ENCODE measurements at regions not wholly inside any gene's neighbourhood (a gene's known extent, or its start where the extent isn't known, plus 50 kb on each side); places are given as distances from the start of the nearest gene placed in this dataset.
"Not testable (repeated sequence)": the region's sequence is repeated elsewhere in the genome, so short reads cannot be mapped to it uniquely, and the experiment has no call there.

DNA sequence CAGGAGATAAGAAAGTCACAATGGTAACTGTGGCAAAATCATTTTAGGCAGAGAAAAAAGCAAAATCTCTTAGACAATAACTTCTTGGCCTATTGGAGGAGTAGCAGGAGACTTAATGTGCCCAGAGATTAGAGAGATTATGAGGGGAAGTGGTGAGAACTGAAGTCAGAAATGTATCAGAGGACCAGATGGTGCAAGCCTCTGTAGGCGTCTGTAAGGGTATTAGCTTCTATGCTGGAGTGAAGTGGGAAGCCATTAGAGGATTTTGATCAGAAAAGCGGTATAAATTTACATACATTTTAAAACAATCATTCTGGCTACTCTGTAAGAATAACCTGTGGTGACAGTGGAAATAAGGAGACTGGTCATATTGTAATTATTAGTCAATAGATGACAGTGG lies 236.7 kb downstream of the FAT4 start:
- Histone ChIP-seq H3K9ac (ENCODE audit: low read depth in 1 of 2, low read length in 2 of 2) (no peak overlapping the region), H3K4me3 (ENCODE audit: low read length in 2 of 2) (no peak overlapping the region), H3K4me1 (ENCODE audit: control insufficient read depth in 2 of 2, insufficient read depth in 2 of 2, low read length in 2 of 2) (no peaks in the 10 kb centered on the region), H3K27me3 (ENCODE audit: control insufficient read depth in 2 of 2, insufficient read depth in 2 of 2, low read length in 2 of 2) (no peaks in the 10 kb centered on the region), H3K36me3 (ENCODE audit: control insufficient read depth in 2 of 2, insufficient read depth in 2 of 2, low read length in 2 of 2) (no peaks in the 10 kb centered on the region), H3K9me3 (ENCODE audit: control insufficient read depth in 2 of 2, low read length in 2 of 2) (no peaks in the 10 kb centered on the region), H3K27ac (ENCODE audit: low read depth in 2 of 2, low read length in 2 of 2) (no peak overlapping the region)

DNA sequence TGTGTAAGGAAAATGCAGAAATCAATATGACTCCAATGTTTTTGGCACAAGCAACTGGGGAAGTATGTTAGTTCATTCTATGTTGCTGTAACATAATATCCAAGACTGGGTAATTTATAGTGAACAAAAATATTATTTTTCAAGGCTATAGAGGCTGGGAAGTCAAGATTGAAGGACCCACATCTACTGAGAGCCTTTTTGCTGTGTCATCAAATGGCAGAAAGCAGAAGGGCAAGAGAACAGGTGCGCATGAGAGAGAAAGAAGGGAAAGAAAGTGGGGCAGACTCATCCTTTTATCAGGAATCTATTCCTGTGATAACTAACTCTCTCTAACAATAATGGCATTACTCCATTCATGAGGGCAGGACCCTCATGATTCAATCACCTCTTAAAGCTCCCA lies 237.2 kb downstream of the FAT4 start:
- Histone ChIP-seq H3K27ac (ENCODE audit: low read depth in 2 of 2, low read length in 2 of 2) (no peak overlapping the region), H3K27me3 (ENCODE audit: control insufficient read depth in 2 of 2, insufficient read depth in 2 of 2, low read length in 2 of 2) (no peaks in the 10 kb centered on the region), H3K4me1 (ENCODE audit: control insufficient read depth in 2 of 2, insufficient read depth in 2 of 2, low read length in 2 of 2) (no peaks in the 10 kb centered on the region), H3K36me3 (ENCODE audit: control insufficient read depth in 2 of 2, insufficient read depth in 2 of 2, low read length in 2 of 2) (no peaks in the 10 kb centered on the region), H3K4me3 (ENCODE audit: low read length in 2 of 2) (no peak overlapping the region), H3K9me3 (ENCODE audit: control insufficient read depth in 2 of 2, low read length in 2 of 2) (no peaks in the 10 kb centered on the region), H3K9ac (ENCODE audit: low read depth in 1 of 2, low read length in 2 of 2) (no peak overlapping the region)

DNA sequence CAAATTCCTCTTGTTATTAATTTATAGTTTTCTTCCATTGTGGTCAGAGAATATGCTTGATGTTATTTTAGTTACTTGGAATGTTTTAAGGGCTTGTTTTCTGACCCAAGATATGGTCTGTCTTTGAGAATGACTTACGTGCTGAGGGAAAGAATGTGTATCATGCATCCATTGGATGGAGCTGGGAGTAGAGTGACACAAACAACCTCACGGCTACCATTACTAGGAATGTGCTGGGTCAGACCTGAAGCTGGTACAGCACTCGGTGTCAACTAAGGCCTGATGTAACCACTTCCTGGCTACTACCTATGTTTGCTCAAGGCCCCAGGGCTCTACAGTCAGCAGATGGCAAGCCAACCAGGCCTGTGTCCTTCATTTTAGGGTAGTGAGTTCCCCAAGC lies 257.8 kb downstream of the FAT4 start:
- Histone ChIP-seq H3K4me3 (ENCODE audit: low read length in 2 of 2) (no peak overlapping the region), H3K9me3 (ENCODE audit: control insufficient read depth in 2 of 2, low read length in 2 of 2) (no peaks in the 10 kb centered on the region), H3K36me3 (ENCODE audit: control insufficient read depth in 2 of 2, insufficient read depth in 2 of 2, low read length in 2 of 2) (no peaks in the 10 kb centered on the region), H3K9ac (ENCODE audit: low read depth in 1 of 2, low read length in 2 of 2) (no peak overlapping the region), H3K27ac (ENCODE audit: low read depth in 2 of 2, low read length in 2 of 2) (no peak overlapping the region), H3K27me3 (ENCODE audit: control insufficient read depth in 2 of 2, insufficient read depth in 2 of 2, low read length in 2 of 2) (no peaks in the 10 kb centered on the region), H3K4me1 (ENCODE audit: control insufficient read depth in 2 of 2, insufficient read depth in 2 of 2, low read length in 2 of 2) (no peaks in the 10 kb centered on the region)

DNA sequence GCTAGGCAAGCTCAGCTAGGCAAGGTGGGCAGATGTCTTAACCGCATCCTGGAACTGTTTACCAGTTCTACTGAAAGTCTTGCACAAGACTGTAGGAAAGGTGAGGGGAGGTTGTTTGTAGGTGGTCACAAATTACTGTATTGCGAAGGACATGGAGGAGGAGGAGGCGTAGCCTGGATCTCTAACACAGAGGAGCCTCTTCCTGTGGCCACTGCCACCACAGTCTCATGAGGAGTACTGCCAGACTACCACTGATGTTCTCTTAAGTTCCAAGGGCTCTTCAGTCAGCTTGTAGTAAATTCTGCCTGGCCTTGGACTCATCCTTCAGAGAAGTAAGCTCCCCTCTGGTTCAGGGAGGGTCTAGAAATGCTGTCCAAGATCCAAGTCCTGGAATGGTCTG lies 258.6 kb downstream of the FAT4 start:
- H3K4me3 ChIP-seq (ENCODE audit: low read length in 2 of 2), result no peak overlapping the region
- no peak overlapping the region for H3K27ac ChIP-seq (ENCODE audit: low read depth in 2 of 2, low read length in 2 of 2)
- no peaks in the 10 kb centered on the region for H3K9me3 ChIP-seq (ENCODE audit: control insufficient read depth in 2 of 2, low read length in 2 of 2)
- H3K9ac ChIP-seq (ENCODE audit: low read depth in 1 of 2, low read length in 2 of 2), result no peak overlapping the region
- no peaks in the 10 kb centered on the region for H3K27me3 ChIP-seq (ENCODE audit: control insufficient read depth in 2 of 2, insufficient read depth in 2 of 2, low read length in 2 of 2)
- H3K4me1 ChIP-seq (ENCODE audit: control insufficient read depth in 2 of 2, insufficient read depth in 2 of 2, low read length in 2 of 2), result no peaks in the 10 kb centered on the region
- H3K36me3 ChIP-seq (ENCODE audit: control insufficient read depth in 2 of 2, insufficient read depth in 2 of 2, low read length in 2 of 2), result no peaks in the 10 kb centered on the region

DNA sequence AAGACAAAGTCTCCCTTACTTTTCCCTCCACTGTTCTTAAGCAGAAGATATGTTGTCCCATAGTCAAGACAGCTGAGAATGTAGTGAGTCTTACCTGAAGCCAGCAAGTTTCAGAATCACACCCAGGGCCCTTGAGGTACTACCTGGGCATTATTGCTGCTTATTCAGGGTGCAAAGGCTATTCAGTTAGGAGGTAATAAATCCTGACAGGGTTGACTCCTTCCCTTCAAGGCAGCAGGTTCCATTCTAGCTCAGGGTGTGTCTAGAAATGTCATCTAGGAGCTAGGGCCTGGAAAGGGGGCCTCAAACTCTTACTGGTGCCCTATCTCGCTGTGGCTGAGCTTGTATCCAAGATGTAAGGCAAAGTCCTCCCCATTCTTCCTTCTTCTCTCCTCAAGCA lies 259.0 kb downstream of the FAT4 start:
- Histone ChIP-seq H3K4me1 (ENCODE audit: control insufficient read depth in 2 of 2, insufficient read depth in 2 of 2, low read length in 2 of 2) (no peaks in the 10 kb centered on the region), H3K36me3 (ENCODE audit: control insufficient read depth in 2 of 2, insufficient read depth in 2 of 2, low read length in 2 of 2) (no peaks in the 10 kb centered on the region), H3K27ac (ENCODE audit: low read depth in 2 of 2, low read length in 2 of 2) (no peak overlapping the region), H3K9ac (ENCODE audit: low read depth in 1 of 2, low read length in 2 of 2) (no peak overlapping the region), H3K4me3 (ENCODE audit: low read length in 2 of 2) (no peak overlapping the region), H3K27me3 (ENCODE audit: control insufficient read depth in 2 of 2, insufficient read depth in 2 of 2, low read length in 2 of 2) (no peaks in the 10 kb centered on the region), H3K9me3 (ENCODE audit: control insufficient read depth in 2 of 2, low read length in 2 of 2) (no peaks in the 10 kb centered on the region)

DNA sequence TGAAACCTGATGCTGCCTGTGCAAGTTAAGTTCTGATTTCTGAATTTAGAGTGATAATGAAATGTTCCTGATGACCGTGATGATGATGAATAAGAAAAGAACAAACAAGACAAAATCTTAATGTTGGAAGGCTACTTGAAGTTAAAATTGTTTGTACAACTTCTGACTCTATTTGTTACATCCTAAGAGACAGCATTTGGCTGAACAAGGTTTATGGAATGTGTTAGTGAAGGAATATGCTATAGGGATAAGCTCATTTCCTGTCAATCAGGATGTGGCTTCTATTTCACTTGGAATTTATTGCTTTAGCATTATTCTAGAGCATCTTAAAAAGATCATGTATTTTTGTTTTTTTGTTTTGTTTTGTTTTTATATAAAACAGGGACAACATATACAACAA lies 267.5 kb downstream of the FAT4 start:
- H3K27ac ChIP-seq (ENCODE audit: low read depth in 2 of 2, low read length in 2 of 2), result no peak overlapping the region
- H3K4me1 ChIP-seq (ENCODE audit: control insufficient read depth in 2 of 2, insufficient read depth in 2 of 2, low read length in 2 of 2), result no peaks in the 10 kb centered on the region
- H3K9ac ChIP-seq (ENCODE audit: low read depth in 1 of 2, low read length in 2 of 2), result no peak overlapping the region
- no peaks in the 10 kb centered on the region for H3K36me3 ChIP-seq (ENCODE audit: control insufficient read depth in 2 of 2, insufficient read depth in 2 of 2, low read length in 2 of 2)
- no peak overlapping the region for H3K4me3 ChIP-seq (ENCODE audit: low read length in 2 of 2)
- no peaks in the 10 kb centered on the region for H3K9me3 ChIP-seq (ENCODE audit: control insufficient read depth in 2 of 2, low read length in 2 of 2)
- no peaks in the 10 kb centered on the region for H3K27me3 ChIP-seq (ENCODE audit: control insufficient read depth in 2 of 2, insufficient read depth in 2 of 2, low read length in 2 of 2)

DNA sequence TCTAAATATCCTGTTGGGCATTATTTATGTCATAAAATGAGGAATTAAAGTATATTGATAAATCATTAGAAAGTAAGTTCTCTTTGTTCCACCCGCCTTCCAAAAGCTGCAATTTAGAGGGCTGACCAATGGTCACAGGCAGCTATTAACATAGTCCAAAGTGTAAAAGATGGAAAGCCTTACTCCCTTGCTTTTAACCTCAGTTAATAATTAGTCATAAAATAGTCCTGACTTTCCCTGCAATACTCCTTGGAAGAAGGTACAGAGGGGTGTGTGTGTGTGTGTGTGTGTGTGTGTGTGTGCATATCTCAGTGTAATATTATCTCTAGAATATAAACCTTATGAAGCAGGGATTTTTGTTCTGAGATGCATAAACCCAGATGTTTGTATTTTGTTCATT lies 275.4 kb downstream of the FAT4 start:
- no peaks in the 10 kb centered on the region for H3K4me1 ChIP-seq (ENCODE audit: control insufficient read depth in 2 of 2, insufficient read depth in 2 of 2, low read length in 2 of 2)
- H3K9ac ChIP-seq (ENCODE audit: low read depth in 1 of 2, low read length in 2 of 2), result no peak overlapping the region

DNA sequence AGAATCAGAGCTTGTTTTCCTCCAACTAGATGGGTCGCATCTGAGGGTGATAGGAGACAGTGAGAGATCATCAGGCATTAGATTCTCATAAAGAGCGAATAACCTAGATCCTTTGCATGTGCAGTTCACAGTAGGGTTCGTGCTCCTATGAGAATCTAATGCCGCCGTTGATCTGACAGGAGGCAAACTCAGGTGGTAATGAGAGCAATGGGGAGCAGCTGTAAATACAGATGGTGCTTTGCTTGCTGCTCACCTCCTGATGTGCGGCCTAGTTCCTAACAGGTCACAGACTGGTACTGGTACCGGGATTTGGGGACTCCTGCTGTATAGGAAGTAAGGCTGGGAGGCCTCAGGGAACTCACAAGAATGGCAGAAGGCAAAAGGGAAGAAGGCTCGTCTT lies 276.5 kb downstream of the FAT4 start:
- no peak overlapping the region for H3K4me3 ChIP-seq (ENCODE audit: low read length in 2 of 2)
- H3K27me3 ChIP-seq (ENCODE audit: control insufficient read depth in 2 of 2, insufficient read depth in 2 of 2, low read length in 2 of 2), result no peaks in the 10 kb centered on the region
- H3K9me3 ChIP-seq (ENCODE audit: control insufficient read depth in 2 of 2, low read length in 2 of 2), result no peaks in the 10 kb centered on the region
- no peak overlapping the region for H3K27ac ChIP-seq (ENCODE audit: low read depth in 2 of 2, low read length in 2 of 2)
- no peak overlapping the region for H3K9ac ChIP-seq (ENCODE audit: low read depth in 1 of 2, low read length in 2 of 2)
- H3K36me3 ChIP-seq (ENCODE audit: control insufficient read depth in 2 of 2, insufficient read depth in 2 of 2, low read length in 2 of 2), result no peaks in the 10 kb centered on the region
- H3K4me1 ChIP-seq (ENCODE audit: control insufficient read depth in 2 of 2, insufficient read depth in 2 of 2, low read length in 2 of 2), result no peaks in the 10 kb centered on the region

More for the DNA sequence above, 275.4 kb downstream of the FAT4 start:
- Histone ChIP-seq H3K9me3 (ENCODE audit: control insufficient read depth in 2 of 2, low read length in 2 of 2) (no peaks in the 10 kb centered on the region), H3K36me3 (ENCODE audit: control insufficient read depth in 2 of 2, insufficient read depth in 2 of 2, low read length in 2 of 2) (no peaks in the 10 kb centered on the region), H3K27me3 (ENCODE audit: control insufficient read depth in 2 of 2, insufficient read depth in 2 of 2, low read length in 2 of 2) (no peaks in the 10 kb centered on the region), H3K27ac (ENCODE audit: low read depth in 2 of 2, low read length in 2 of 2) (no peak overlapping the region), H3K4me3 (ENCODE audit: low read length in 2 of 2) (no peak overlapping the region)

DNA sequence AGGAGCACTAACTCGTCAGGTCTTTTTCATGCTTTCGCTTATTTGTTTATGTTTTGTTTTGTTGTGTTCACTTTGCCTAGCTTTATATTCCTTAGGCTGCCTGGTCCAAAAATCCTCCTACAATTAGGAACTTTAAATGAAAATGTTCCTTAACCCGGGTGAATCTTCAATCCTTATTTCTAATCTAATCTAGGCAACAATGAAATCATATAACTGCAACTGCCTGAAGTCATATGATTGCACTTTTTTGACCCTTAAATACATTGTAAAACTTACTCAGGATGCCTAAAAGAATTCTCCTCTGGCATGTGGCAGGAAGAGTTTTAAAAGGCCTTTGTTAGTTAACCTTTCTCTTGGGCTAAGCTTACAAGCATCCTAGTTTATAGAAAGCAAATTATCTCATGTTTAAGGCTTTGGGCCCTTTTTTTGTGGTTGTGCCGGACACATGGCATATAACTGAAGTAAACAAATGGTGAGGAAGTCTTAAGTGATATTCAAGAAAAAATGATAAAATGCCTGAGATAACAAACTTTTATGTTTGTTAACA lies 279.4 kb downstream of the FAT4 start:
- Histone ChIP-seq H3K27ac (ENCODE audit: low read depth in 2 of 2, low read length in 2 of 2) (no peak overlapping the region), H3K9me3 (ENCODE audit: control insufficient read depth in 2 of 2, low read length in 2 of 2) (no peaks in the 10 kb centered on the region), H3K9ac (ENCODE audit: low read depth in 1 of 2, low read length in 2 of 2) (no peak overlapping the region), H3K27me3 (ENCODE audit: control insufficient read depth in 2 of 2, insufficient read depth in 2 of 2, low read length in 2 of 2) (no peaks in the 10 kb centered on the region), H3K4me3 (ENCODE audit: low read length in 2 of 2) (no peak overlapping the region), H3K4me1 (ENCODE audit: control insufficient read depth in 2 of 2, insufficient read depth in 2 of 2, low read length in 2 of 2) (no peaks in the 10 kb centered on the region), H3K36me3 (ENCODE audit: control insufficient read depth in 2 of 2, insufficient read depth in 2 of 2, low read length in 2 of 2) (no peaks in the 10 kb centered on the region)

DNA sequence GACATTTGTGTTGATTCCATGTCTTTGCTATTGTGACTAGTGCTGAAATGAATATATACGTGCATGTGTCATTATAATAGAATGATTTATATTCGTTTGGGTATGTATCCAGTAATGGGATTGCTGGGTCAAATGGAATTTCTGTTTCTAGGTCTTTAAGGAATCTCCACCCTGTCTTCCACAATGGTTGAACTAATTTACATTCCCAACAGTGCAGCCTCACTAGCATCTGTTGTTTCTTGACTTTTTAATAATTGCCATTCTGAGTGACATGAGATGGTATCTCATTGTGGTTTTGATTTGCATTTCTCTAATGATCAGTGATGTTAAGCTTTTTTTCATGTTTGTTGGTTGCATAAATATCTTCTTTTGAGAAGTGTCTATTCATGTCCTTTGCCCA lies 291.2 kb downstream of the FAT4 start:
- not testable (repeated sequence) for H3K9me3 ChIP-seq (ENCODE audit: control insufficient read depth in 2 of 2, low read length in 2 of 2)

More for the DNA sequence above, 291.2 kb downstream of the FAT4 start:
- H3K4me1 ChIP-seq (ENCODE audit: control insufficient read depth in 2 of 2, insufficient read depth in 2 of 2, low read length in 2 of 2); H3K4me3 ChIP-seq (ENCODE audit: low read length in 2 of 2); H3K36me3 ChIP-seq (ENCODE audit: control insufficient read depth in 2 of 2, insufficient read depth in 2 of 2, low read length in 2 of 2); H3K27ac ChIP-seq (ENCODE audit: low read depth in 2 of 2, low read length in 2 of 2); H3K27me3 ChIP-seq (ENCODE audit: control insufficient read depth in 2 of 2, insufficient read depth in 2 of 2, low read length in 2 of 2); H3K9ac ChIP-seq (ENCODE audit: low read depth in 1 of 2, low read length in 2 of 2): not testable (repeated sequence)

Measured in mucosa of rectum (tissue), 2 donors.